CD4-positive, alpha-beta T cell treated with Interleukin-17A for 4 hours (primary cell): ENCODE measurements at regions not wholly inside any gene's neighbourhood (a gene's known extent, or its start where the extent isn't known, plus 50 kb on each side); places are given as distances from the start of the nearest gene placed in this dataset.

Source experiments
- DNase-seq: peaks from one replicate; pipeline ENCODE4 v3.0.0-alpha.2; 2020; ENCODE audit warnings: mixed read lengths

DNA sequence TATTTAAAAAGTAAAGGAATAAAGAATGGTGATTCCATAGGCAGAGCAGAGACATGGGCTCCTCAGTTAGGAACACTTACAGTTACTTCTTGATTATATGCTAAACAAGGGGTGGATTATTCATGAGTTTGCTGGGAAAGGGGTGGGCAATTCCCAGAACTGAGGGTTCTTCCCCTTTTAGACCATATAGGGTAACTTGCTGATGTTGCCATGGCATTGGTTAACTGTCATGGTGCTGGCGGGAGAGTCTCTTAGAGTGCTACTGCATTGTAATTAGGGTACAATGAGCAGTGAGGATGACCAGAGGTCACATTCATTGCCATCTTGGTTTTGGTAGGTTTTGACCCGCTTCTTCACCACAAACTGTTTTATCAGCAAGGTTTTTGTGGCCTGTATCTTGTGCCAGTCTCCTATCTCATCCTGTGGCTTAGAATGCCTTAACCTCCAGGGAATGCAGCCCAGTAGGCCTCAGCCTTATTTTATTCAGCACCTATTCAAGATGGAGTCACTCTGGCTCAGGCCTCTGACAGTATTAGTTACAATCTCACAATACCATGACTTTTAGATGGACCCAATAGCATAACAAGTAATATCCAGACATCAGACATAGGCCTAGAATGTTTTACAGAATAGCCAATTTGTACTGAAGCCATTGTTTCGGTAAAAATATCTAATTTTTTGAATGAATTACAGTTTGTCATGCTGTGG, 106.8 kb downstream of the ZBTB18 start:
- no peak for DNase-seq

DNA sequence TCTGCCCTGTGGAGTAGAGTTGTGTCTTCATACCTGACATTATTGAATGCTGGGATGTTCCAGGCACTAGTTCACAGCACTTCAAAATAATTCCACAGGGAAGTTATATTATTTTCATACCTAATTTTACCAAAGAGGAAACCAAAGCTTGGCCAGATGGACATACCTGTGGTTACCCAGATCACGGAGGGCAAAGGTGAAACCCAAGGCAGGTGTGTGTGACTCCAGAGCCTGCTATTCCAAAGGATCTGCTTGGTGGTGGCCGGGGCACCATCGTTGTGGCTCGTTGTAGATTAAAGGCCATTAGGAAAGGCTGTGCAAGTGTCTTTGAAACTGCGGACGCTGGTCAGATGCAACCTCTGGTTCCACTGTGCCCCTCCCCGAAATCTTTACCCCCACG, 108.6 kb downstream of the ZBTB18 start:
- no peak for DNase-seq

GRCh38 chr1:244160455-244161235, 109.6 kb downstream of the ZBTB18 start:
- DNase-seq, result no peak

GRCh38 chr1:244161236-244161510, 110.1 kb downstream of the ZBTB18 start:
- no peak for DNase-seq

- no peak for DNase-seq
Observed at GRCh38 chr1:244162786-244163530, 111.9 kb downstream of the ZBTB18 start.

- DNase-seq, result no peak
Observed at GRCh38 chr1:244163861-244164510, 112.9 kb downstream of the ZBTB18 start.

DNA sequence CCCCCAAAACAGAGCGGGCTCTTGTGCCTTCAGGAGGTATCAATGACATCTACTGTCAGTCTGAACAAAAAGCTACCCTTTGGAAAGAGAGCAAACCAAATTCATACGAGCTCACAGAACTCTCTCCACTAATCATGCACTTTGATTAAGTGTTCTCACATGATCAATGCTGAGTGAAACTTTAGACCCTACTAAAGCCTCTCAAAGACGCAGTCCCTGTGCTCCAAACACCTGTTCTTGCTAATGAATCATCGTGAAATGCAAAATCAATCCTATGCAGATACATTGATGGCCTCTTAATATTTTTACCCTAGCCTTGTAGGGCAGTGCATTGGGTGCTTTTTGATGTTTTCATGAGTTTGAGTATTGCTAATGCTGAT, 113.4 kb downstream of the ZBTB18 start:
- no peak for DNase-seq

GRCh38 chr1:244165021-244165420, 113.9 kb downstream of the ZBTB18 start:
- DNase-seq, result no peak

DNA sequence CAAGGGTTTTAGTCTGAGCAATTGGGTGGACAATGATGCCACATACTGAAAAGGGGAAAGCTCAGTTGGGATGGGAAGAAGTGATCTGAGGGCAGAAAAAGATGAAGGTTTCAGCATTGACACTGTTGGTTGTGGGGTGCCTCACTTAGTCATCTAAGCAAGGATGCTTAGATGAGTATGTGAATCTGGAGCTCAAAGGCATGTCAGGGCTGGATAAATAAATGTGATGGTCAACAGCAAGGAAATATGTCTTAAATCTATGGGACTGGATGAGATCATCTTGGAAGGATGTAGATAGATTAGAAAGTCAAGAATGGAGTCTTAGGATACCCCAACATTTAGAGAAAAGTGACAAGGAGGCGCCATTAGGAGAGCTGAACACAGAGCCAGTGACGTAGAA, 114.6 kb downstream of the ZBTB18 start:
- no peak for DNase-seq

GRCh38 chr1:244171241-244171985, 120.3 kb downstream of the ZBTB18 start:
- no peak for DNase-seq

GRCh38 chr1:244173240-244173639, 122.2 kb downstream of the ZBTB18 start:
- no peak for DNase-seq

DNA sequence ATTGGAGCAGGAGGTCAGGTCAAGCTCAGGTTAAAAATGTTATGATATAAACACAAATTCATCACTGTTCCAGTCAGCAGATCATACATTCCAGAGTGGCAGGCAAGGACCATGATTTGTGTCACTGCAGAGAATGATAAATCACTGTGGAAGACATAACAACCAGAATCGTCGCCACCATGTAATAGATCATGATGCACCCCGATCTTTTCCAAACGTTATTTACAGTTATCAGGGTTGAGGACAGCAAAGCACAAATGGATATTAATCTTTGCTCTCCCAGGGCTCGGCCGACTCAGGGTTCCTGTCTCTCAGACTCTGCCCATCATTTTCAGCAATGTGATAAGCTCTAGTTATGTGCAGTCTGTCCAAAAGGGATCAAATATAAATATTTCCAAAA, 122.7 kb downstream of the ZBTB18 start:
- DNase-seq, result no peak

DNA sequence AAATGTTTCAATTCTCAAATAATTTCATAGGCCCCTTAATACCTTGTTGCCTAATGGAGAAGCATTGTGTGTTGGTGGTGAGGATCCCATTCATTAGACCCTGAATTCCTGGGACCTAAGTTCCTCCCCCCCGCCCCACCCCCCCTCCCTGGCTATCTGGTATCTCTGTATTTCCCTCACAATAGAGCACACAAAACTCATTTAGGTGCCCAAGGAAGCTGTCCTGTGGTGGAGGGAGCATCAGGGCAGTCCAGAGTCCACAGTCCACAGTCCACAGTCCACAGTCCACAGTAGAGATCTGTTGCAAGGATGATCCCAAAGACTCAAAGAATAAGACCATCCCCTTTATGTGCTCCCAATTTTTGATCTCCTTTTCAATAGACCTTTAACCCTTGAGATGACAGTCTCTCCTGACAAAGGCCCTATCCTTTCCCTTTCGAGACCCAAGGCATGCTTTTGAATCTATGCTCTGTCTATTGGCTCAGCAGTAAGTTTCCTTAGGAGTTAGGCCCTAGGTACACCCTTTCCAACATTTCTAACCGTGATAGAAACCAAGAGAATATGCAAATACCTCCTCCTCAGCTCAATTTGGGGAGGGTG, 123.9 kb downstream of the ZBTB18 start:
- no peak for DNase-seq

- DNase-seq, result no peak
Observed at GRCh38 chr1:244176201-244176600, 125.1 kb downstream of the ZBTB18 start.

DNA sequence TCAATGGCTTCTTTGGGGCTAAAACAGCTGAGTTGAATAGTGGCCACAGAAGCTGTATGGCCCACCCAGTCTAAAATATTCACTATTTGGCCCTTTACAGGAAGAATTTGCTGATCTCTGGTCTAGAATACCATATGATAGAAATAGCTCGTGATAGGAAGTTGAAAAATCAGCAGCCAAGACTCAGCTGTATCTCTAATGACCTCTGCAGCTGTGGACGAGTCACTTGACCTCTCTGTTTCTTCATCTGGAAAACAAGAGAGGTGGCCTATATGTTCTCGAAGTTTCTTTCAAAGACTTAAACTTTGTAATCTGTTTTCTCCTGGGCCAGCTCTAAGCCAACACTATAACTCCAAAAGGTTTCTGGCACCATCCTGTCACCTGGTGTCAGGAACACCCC, 129.2 kb downstream of the ZBTB18 start:
- DNase-seq, result no peak

DNA sequence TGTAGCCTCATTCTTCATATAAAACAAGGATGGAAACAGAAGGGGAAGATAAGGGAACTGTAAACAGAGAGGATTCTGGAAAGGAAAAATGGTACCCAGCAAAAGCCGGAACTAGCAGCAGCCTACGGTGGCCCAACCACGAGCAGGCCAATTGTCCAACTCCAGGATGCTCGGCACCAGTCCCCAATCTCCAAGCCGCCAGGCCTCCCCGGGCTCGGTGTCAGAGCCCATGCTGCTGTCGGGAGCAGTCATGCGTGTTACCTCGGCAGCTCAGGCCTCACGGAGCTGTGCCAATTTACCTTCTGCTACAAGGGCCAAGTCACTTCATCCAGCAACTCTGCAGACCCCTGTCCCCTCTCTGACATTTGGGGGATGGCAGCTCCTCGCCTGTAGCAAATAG, 130.8 kb downstream of the ZBTB18 start:
- no peak for DNase-seq

GRCh38 chr1:244183037-244183436, 132.0 kb downstream of the ZBTB18 start:
- no peak for DNase-seq

- no peak for DNase-seq
Observed at GRCh38 chr1:244186372-244186771, 135.3 kb downstream of the ZBTB18 start.

- no peak for DNase-seq
Observed at GRCh38 chr1:244187310-244187709, 136.2 kb downstream of the ZBTB18 start.

GRCh38 chr1:244191581-244191980, 140.5 kb downstream of the ZBTB18 start:
- no peak for DNase-seq

DNA sequence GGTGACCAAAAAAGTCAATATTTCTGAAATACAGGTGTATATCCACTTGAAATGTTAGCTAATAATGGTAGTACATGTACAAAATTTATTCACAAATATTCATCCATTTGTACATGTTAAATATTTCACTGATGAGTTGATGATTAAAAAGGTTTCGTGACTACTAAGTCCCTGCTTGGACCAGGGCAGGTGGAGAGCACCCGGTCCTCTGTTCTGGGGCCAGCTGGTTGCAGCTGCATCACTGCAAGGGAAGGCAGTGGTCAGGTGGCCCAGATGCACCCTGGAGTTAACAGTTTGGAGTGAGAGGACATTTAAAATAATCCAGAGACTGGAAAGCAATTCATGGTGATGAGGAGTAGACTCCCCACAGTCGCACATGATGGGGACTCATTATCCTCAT, 141.2 kb downstream of the ZBTB18 start:
- no peak for DNase-seq

DNA sequence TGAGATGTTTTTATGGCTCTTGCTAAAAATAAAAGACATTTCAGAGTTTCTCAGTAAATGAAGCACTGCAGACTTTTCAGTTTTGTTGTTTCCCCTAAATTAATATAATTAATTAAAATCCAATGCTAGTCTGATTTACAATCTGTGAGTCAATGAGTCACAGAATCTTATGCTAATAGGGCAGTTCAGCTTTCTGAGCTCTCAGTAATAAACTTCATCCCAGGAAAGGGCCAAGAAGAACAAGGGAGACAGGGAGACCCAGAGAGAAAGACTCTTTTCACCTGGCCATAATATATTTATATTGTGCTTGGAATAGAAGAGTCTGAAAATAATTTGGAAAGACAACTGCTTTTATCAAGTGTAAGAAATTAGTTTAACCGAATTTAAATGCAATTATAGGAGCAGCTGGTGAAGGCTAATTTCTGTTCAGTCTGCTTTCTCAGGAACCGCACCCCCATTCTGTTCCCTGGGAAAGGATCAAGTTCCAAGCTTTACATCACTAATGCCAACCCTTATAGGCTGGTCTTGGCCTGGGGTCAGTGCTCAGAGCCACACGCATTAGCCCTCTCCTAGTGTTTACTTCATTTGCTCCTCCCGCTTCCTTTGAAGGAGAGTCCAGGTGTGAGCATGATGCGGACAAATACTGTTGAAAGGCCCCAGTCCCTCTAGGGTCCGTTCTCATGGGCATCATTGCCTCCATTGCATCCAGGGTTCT, 145.6 kb downstream of the ZBTB18 start:
- DNase-seq, result no peak
